ENCODE measurements at regions not wholly inside any gene's neighbourhood (a gene's known extent, or its start where the extent isn't known, plus 50 kb on each side); places are given as distances from the start of the nearest gene placed in this dataset.

DNA sequence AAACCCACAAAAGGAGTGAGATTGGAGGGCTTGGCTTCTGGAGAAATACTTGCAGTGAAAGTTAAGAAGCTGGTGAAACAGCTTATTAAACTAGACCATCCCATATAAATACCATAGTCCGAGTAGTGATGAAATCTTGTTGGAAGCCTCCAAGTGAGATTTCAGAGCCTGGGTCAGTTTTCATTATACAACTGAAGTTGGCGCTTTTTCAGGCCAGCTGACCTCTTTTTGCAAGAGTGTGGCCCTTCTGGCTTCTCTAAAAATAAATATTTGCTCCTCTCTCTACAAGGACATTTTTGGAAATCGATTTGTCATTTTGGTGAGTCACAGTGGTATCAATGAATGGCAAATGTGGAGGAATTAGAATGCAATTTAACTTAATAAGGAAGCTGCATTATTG is 51.2 kb upstream of the THRB start:
- DNase-seq (ENCODE audit: low read depth, low spot score): no peak
- no peak overlapping the region for H3K4me3 ChIP-seq (ENCODE audit: low read depth, low read length)
- CTCF ChIA-PET: no interaction called here
- H3K27ac ChIP-seq (ENCODE audit: low read depth, low read length): no peak overlapping the region
- no peaks in the 10 kb centered on the region for H3K27me3 ChIP-seq (ENCODE audit: control insufficient read depth, insufficient read depth, low read length)
- H3K9me3 ChIP-seq (ENCODE audit: control insufficient read depth, insufficient read depth, low read length): no peaks in the 10 kb centered on the region
- TF ChIP-seq CTCF (IDR thresholded peaks at IDR 0.05; ENCODE audit: low read depth, low read length): no peak
- POLR2A ChIA-PET: no interaction called here

DNA sequence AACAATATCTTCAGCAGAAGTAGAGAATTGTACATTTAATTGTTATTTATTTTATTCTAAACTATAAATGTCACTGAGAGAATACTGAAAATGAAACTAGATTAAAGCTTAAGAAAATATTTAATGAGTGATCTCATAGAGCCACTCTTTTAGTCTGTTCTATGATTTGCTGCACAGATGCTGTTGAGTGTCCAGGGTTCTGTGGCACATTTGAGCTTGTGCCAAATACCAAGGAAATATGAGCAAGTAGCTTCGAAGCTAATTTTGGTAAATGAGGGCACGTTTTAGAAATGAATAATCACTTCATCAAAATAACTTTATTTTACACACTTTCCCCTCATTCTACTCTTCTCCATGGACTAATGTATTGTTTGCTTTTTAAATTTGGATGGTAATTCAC is 53.6 kb upstream of the THRB start:
- TF ChIP-seq CTCF (IDR thresholded peaks at IDR 0.05; ENCODE audit: low read depth, low read length): no peak
- H3K27me3 ChIP-seq (ENCODE audit: control insufficient read depth, insufficient read depth, low read length): no peaks in the 10 kb centered on the region
- H3K27ac ChIP-seq (ENCODE audit: low read depth, low read length): no peak overlapping the region
- no peaks in the 10 kb centered on the region for H3K9me3 ChIP-seq (ENCODE audit: control insufficient read depth, insufficient read depth, low read length)
- DNase-seq (ENCODE audit: low read depth, low spot score): no peak
- POLR2A ChIA-PET: no interaction called here
- CTCF ChIA-PET: no interaction called here
- H3K4me3 ChIP-seq (ENCODE audit: low read depth, low read length): no peak overlapping the region

GRCh38 chr3:24550588-24550987 is 55.9 kb upstream of the THRB start:
- CTCF ChIA-PET: interaction anchor here (0.6 kb wide), 1 partner anchor 79 kb away, joined by 3 read pairs; no protein-coding TSS in a partner anchor
- Histone ChIP-seq H3K27ac (ENCODE audit: low read depth, low read length) (no peak overlapping the region), H3K9me3 (ENCODE audit: control insufficient read depth, insufficient read depth, low read length) (no peaks in the 10 kb centered on the region), H3K4me3 (ENCODE audit: low read depth, low read length) (no peak overlapping the region), H3K27me3 (ENCODE audit: control insufficient read depth, insufficient read depth, low read length) (no peaks in the 10 kb centered on the region)
- DNase-seq (ENCODE audit: low read depth, low spot score): no peak
- POLR2A ChIA-PET: no interaction called here
- no peak for TF ChIP-seq CTCF (IDR thresholded peaks at IDR 0.05; ENCODE audit: low read depth, low read length)

- Histone ChIP-seq H3K4me3 (ENCODE audit: low read depth, low read length) (no peak overlapping the region), H3K27ac (ENCODE audit: low read depth, low read length) (no peak overlapping the region), H3K9me3 (ENCODE audit: control insufficient read depth, insufficient read depth, low read length) (no peaks in the 10 kb centered on the region), H3K27me3 (ENCODE audit: control insufficient read depth, insufficient read depth, low read length) (no peaks in the 10 kb centered on the region)
- ChIA-PET CTCF (no interaction called here), POLR2A (no interaction called here)
- TF ChIP-seq CTCF (IDR thresholded peaks at IDR 0.05; ENCODE audit: low read depth, low read length): no peak
- no peak for DNase-seq (ENCODE audit: low read depth, low spot score)
Measured at GRCh38 chr3:24551626-24552025, 57.0 kb upstream of the THRB start.

DNA sequence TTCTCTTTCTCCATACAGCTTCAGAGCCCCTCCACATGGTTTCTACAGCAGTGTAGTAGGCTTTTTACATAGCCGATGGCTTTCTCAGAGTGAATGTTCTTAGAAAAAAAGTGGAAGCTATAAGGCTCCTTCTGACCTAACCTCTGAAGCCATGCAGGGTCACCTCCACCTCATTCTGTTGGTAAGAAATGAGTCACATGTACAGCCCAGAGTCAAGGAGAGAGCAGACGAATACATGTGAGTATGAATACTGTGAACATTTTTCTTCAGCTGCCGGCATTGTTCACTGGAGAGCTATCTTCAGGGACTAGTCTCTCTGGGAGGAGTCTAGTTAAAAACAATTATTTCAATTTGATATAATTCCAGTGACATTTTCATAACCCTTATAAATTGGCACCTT is 68.2 kb upstream of the THRB start:
- ChIA-PET CTCF (no interaction called here), POLR2A (no interaction called here)
- H3K27ac ChIP-seq (ENCODE audit: low read depth, low read length): no peak overlapping the region
- no peaks in the 10 kb centered on the region for H3K27me3 ChIP-seq (ENCODE audit: control insufficient read depth, insufficient read depth, low read length)
- H3K9me3 ChIP-seq (ENCODE audit: control insufficient read depth, insufficient read depth, low read length): no peaks in the 10 kb centered on the region; the same call in 1 of the 2 replicates
- no peak for DNase-seq (ENCODE audit: low read depth, low spot score)
- no peak for TF ChIP-seq CTCF (IDR thresholded peaks at IDR 0.05; ENCODE audit: low read depth, low read length)
- H3K4me3 ChIP-seq (ENCODE audit: low read depth, low read length): no peak overlapping the region
